ENCODE measurements at regions not wholly inside any gene's neighbourhood (a gene's known extent, or its start where the extent isn't known, plus 50 kb on each side); places are given as distances from the start of the nearest gene placed in this dataset.

DNA sequence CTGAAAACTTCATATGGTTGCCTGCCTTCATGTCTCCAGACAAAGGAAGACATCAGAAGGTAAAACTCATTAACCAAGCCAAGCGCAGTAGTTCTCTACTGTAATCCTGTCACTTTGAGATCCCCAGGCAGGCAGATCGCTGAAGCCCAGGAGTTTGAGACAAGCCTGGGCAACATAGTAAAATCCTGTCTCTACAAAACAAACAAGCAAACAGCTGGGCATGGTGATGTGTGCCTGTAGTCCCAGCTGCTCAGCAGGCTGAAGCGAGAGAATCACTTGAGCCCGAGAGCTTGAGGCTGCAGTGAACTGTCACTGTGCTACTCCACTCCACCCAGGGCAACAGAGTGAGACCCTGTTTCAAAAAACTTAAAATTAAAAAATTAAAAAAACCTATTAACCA lies 467.4 kb upstream of the SORCS1 start:
- TF ChIP-seq, protein P1, sequence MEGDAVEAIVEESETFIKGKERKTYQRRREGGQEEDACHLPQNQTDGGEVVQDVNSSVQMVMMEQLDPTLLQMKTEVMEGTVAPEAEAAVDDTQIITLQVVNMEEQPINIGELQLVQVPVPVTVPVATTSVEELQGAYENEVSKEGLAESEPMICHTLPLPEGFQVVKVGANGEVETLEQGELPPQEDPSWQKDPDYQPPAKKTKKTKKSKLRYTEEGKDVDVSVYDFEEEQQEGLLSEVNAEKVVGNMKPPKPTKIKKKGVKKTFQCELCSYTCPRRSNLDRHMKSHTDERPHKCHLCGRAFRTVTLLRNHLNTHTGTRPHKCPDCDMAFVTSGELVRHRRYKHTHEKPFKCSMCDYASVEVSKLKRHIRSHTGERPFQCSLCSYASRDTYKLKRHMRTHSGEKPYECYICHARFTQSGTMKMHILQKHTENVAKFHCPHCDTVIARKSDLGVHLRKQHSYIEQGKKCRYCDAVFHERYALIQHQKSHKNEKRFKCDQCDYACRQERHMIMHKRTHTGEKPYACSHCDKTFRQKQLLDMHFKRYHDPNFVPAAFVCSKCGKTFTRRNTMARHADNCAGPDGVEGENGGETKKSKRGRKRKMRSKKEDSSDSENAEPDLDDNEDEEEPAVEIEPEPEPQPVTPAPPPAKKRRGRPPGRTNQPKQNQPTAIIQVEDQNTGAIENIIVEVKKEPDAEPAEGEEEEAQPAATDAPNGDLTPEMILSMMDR (IDR thresholded peaks at IDR 0.05) = no peak
- no peaks in the 10 kb centered on the region for H3K4me1 ChIP-seq (ENCODE audit: control insufficient read depth in 1 of 2, insufficient read depth in 1 of 2, low read depth in 1 of 2, low read length in 1 of 2)
- H3K27ac ChIP-seq = no peak overlapping the region

DNA sequence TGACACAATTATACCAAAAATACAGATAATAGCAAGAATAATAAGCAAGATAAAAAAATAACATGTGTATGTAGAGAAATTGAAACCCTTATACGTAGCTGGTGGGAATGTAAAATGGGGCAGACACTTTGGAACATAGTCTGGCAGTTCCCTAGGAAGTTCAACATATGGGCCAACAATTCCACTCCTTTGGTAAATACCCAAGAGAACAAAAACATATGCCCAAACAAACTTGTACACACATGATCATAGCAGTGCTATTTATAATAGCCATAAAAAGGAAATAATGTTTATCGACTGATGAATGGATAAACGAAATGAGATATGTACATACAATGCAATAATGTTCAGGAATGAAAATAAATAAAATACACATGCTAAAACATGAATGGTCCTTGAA lies 462.4 kb upstream of the SORCS1 start:
- Histone ChIP-seq H3K27ac (no peak overlapping the region), H3K4me1 (ENCODE audit: control insufficient read depth in 1 of 2, insufficient read depth in 1 of 2, low read depth in 1 of 2, low read length in 1 of 2) (no peaks in the 10 kb centered on the region), H3K9me3 (no peaks in the 10 kb centered on the region), H3K36me3 (no peaks in the 10 kb centered on the region), H3K4me3 (ENCODE audit: low read depth in 1 of 2, low read length in 1 of 2) (no peak overlapping the region), H3K27me3 (no peaks in the 10 kb centered on the region)
- TF ChIP-seq, protein P1 (IDR thresholded peaks at IDR 0.05) = no peak

More for the DNA sequence above, 467.4 kb upstream of the SORCS1 start:
- Histone ChIP-seq H3K9me3 (no peaks in the 10 kb centered on the region), H3K27me3 (peaks cover 5% of the 10 kb centered on the region), H3K36me3 (no peaks in the 10 kb centered on the region), H3K4me3 (ENCODE audit: low read depth in 1 of 2, low read length in 1 of 2) (no peak overlapping the region)

DNA sequence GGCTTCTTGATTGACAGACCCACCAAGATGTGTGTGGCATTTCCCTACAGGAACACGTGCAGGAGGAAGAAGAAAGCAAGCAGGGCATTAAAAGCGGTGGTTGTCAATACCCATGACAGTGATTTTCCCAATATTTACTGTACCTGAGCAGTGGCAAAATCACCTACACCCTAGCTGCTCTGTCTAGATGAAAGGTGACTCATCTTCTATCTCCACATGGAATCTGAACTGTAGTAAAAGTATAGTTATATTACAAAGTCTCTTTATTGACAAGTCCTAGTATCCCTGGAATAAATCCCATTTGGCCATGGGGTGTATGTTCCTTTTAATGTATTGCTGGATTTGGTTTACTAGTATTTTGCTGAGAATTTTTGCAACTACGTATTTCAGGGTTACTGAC lies 458.8 kb upstream of the SORCS1 start:
- no peaks in the 10 kb centered on the region for H3K4me1 ChIP-seq (ENCODE audit: control insufficient read depth in 1 of 2, insufficient read depth in 1 of 2, low read depth in 1 of 2, low read length in 1 of 2)
- H3K27ac ChIP-seq = no peak overlapping the region
- no peaks in the 10 kb centered on the region for H3K36me3 ChIP-seq
- TF ChIP-seq, protein P1 (IDR thresholded peaks at IDR 0.05) = no peak
- no peak overlapping the region for H3K4me3 ChIP-seq (ENCODE audit: low read depth in 1 of 2, low read length in 1 of 2)
- no peaks in the 10 kb centered on the region for H3K27me3 ChIP-seq
- no peaks in the 10 kb centered on the region for H3K9me3 ChIP-seq

DNA sequence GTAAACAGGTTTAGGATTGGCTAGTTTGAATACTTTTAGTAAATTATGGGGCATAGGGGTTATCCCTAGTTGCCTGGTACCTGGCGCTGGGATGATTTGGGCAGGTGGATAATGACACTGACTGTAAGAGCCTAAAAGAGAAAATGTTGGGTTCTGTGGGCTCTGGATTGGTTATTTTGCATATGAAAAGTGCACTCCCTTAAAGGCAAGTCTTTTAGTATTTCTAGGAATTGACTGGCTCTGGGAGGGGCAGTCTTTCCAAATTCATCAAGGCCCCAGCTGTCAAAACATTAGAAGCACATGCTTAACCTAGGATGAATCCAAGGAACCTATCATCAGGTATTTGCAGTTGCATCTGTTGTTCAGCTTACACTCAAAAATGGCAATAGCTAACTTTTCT lies 454.6 kb upstream of the SORCS1 start:
- H3K4me1 ChIP-seq (ENCODE audit: control insufficient read depth in 1 of 2, insufficient read depth in 1 of 2, low read depth in 1 of 2, low read length in 1 of 2) = peaks cover 17 to 18% of the 10 kb centered on the region in 2 experiments
- H3K27me3 ChIP-seq = no peaks in the 10 kb centered on the region
- no peaks in the 10 kb centered on the region for H3K36me3 ChIP-seq
- TF ChIP-seq, protein P1 (IDR thresholded peaks at IDR 0.05) = no peak
- H3K4me3 ChIP-seq (ENCODE audit: low read depth in 1 of 2, low read length in 1 of 2) = no peak overlapping the region
- no peak overlapping the region for H3K27ac ChIP-seq
- no peaks in the 10 kb centered on the region for H3K9me3 ChIP-seq

DNA sequence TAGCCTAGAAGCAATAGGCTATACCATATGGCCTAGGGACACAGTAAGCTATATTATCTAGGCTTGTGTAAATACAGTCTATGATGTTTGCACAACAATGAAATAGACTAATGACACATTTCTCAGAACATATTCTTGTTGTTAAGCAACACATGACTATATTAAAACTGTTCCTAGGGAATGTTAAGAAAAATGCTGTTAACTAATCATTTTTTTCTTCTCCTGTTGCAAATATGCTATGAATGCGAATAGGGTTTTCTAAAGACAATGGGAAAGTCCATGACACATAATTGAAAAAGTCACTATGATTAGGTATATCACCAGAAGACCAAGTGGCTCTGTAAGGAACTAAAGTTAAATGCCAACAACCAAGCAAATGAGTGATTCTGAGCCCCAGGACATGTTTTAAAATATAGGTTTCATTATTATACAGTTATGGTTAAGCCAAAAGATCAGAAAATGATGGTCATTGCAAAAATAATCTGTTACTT lies 454.0 kb upstream of the SORCS1 start:
- H3K4me1 ChIP-seq (ENCODE audit: control insufficient read depth in 1 of 2, insufficient read depth in 1 of 2, low read depth in 1 of 2, low read length in 1 of 2) = peaks cover 17 to 18% of the 10 kb centered on the region in 2 experiments
- no peaks in the 10 kb centered on the region for H3K9me3 ChIP-seq
- TF ChIP-seq, protein P1 (IDR thresholded peaks at IDR 0.05) = no peak
- H3K27ac ChIP-seq = no peak overlapping the region
- no peaks in the 10 kb centered on the region for H3K36me3 ChIP-seq
- no peak overlapping the region for H3K4me3 ChIP-seq (ENCODE audit: low read depth in 1 of 2, low read length in 1 of 2)
- H3K27me3 ChIP-seq = no peaks in the 10 kb centered on the region
